Naive thymus-derived CD4-positive, alpha-beta T cell (primary cell): ENCODE measurements at regions not wholly inside any gene's neighbourhood (a gene's known extent, or its start where the extent isn't known, plus 50 kb on each side); places are given as distances from the start of the nearest gene placed in this dataset.

Experiments used
- ATAC-seq: fragments of 150-1000 bp; cut with Tn5 transposase; 2 replicates; pipeline ENCODE4 v1.10.0; 2021; ENCODE audit warnings: mild to moderate bottlenecking, moderate library complexity
- CTCF ChIA-PET: fragments of 350-600 bp; sonication (Branson Sonifier 250); formaldehyde crosslinking; loops from one replicate; lab custom pipeline; 2021; ENCODE audit warnings: antibody characterized with exemption; lab: Charles Lee
- POLR2A ChIA-PET: fragments of 350-600 bp; sonication (Branson Sonifier 250); formaldehyde crosslinking; loops from one replicate; lab custom pipeline; 2021; ENCODE audit warnings: antibody characterized with exemption, inconsistent platforms; lab: Charles Lee
- DNase-seq, 9 donors: peaks; one replicate each; pipeline versions ENCODE4 v3.0.0 to v3.0.0-alpha.2; 2020 to 2022; ENCODE audit warnings: mixed read lengths in 1 of 9
- H3K27ac ChIP-seq: one replicate; pipeline ENCODE4 v1.7.0; 2013; ENCODE audit warnings: mild to moderate bottlenecking, low read depth, low read length, moderate library complexity
- H3K27me3 ChIP-seq, 2 donors: one replicate each; pipeline ENCODE4 v1.7.0; 2013; ENCODE audit warnings: low read length in 2 of 2, mild to moderate bottlenecking in 2 of 2, moderate library complexity in 2 of 2; ENCODE audit not compliant: control insufficient read depth in 2 of 2, insufficient read depth in 2 of 2
- H3K36me3 ChIP-seq, 3 experiments: 1 replicate in 2 of 3; 2 replicates in 1 of 3; pipeline ENCODE4 v1.7.0; 2013; ENCODE audit warnings: low read length in 3 of 3, mild to moderate bottlenecking in 3 of 3, moderate library complexity in 1 of 3; ENCODE audit not compliant: insufficient read depth in 3 of 3, control insufficient read depth in 2 of 3
- H3K4me1 ChIP-seq, 2 donors: one replicate each; pipeline ENCODE4 v1.7.0; 2013; ENCODE audit warnings: low read length in 2 of 2, mild to moderate bottlenecking in 2 of 2, moderate library complexity in 1 of 2; ENCODE audit not compliant: control insufficient read depth in 2 of 2, insufficient read depth in 2 of 2
- H3K4me3 ChIP-seq: 2 replicates; pipeline ENCODE4 v1.7.0; 2013; ENCODE audit warnings: mild to moderate bottlenecking, low read length
- H3K9me3 ChIP-seq, 3 experiments: 1 replicate in 2 of 3; 2 replicates in 1 of 3; pipeline ENCODE4 v1.7.0; 2013; ENCODE audit warnings: low read length in 3 of 3; ENCODE audit not compliant: control insufficient read depth in 2 of 3
- H3K27ac Mint-ChIP-seq, 9 donors: one replicate each; pipeline ENCODE4 v1.8.0; 2020 to 2022; ENCODE audit warnings: mixed read lengths in 9 of 9, mild to moderate bottlenecking in 8 of 9, moderate library complexity in 5 of 9, inconsistent platforms in 2 of 9
- H3K27me3 Mint-ChIP-seq, 5 donors: one replicate each; pipeline ENCODE4 v1.8.0; 2021 to 2022; ENCODE audit warnings: mixed read lengths in 5 of 5, mild to moderate bottlenecking in 1 of 5
- H3K36me3 Mint-ChIP-seq, 5 donors: one replicate each; pipeline ENCODE4 v1.8.0; 2020 to 2022; ENCODE audit warnings: mixed read lengths in 5 of 5, mild to moderate bottlenecking in 3 of 5, inconsistent platforms in 1 of 5
- H3K4me1 Mint-ChIP-seq, 7 donors: one replicate each; pipeline ENCODE4 v1.8.0; 2020 to 2022; ENCODE audit warnings: mixed read lengths in 7 of 7, mild to moderate bottlenecking in 3 of 7, inconsistent platforms in 1 of 7
- H3K4me3 Mint-ChIP-seq, 10 donors: one replicate each; pipeline ENCODE4 v1.8.0; 2020 to 2022; ENCODE audit warnings: mild to moderate bottlenecking in 10 of 10, mixed read lengths in 10 of 10, moderate library complexity in 6 of 10, inconsistent platforms in 2 of 10
- H3K9me3 Mint-ChIP-seq, 11 donors: one replicate each; pipeline ENCODE4 v1.8.0; 2020 to 2022; ENCODE audit warnings: mixed read lengths in 11 of 11, mild to moderate bottlenecking in 4 of 11, inconsistent platforms in 1 of 11, moderate library complexity in 1 of 11
- intact Hi-C, 2 donors: fragments of 100-400 bp; cut with micrococcal nuclease; formaldehyde crosslinking; loops; one replicate each; pipeline ENCODE4 v1.15.1; 2023

- H3K9me3 Mint-ChIP-seq: peaks cover 0 to 21% (median 8%) of the 10 kb centered on the region in 11 donors
- Histone ChIP-seq H3K9me3 (peaks cover 0 to 4% (median 0%) of the 10 kb centered on the region in 3 experiments), H3K27me3 (no peaks in the 10 kb centered on the region), H3K4me1 (no peaks in the 10 kb centered on the region), H3K4me3 (no peak overlapping the region), H3K27ac (no peak overlapping the region), H3K36me3 (no peaks in the 10 kb centered on the region)
- intact Hi-C loops: no loop called here
- DNase-seq (no peak), ATAC-seq (no peak)
- no peaks in the 10 kb centered on the region for H3K4me1 Mint-ChIP-seq
- no peak overlapping the region for H3K27ac Mint-ChIP-seq
- CTCF ChIA-PET: no interaction called here
- H3K36me3 Mint-ChIP-seq: no peaks in the 10 kb centered on the region
- POLR2A ChIA-PET: no interaction called here
- no peak overlapping the region for H3K4me3 Mint-ChIP-seq
- H3K27me3 Mint-ChIP-seq: peaks cover 0 to 4% (median 0%) of the 10 kb centered on the region in 5 donors
These were observed 736.1 kb downstream of the DOK5 start for GRCh38 chr20:55211481-55211880.

GRCh38 chr20:55205665-55206064 is 730.3 kb downstream of the DOK5 start:
- no peaks in the 10 kb centered on the region for H3K4me1 ChIP-seq
- no peak overlapping the region for H3K27ac ChIP-seq
- Mint-ChIP-seq H3K4me3 (no peak overlapping the region), H3K27ac (no peak overlapping the region), H3K36me3 (no peaks in the 10 kb centered on the region), H3K9me3 (peaks cover 0 to 21% (median 8%) of the 10 kb centered on the region in 11 donors), H3K4me1 (no peaks in the 10 kb centered on the region), H3K27me3 (peaks cover 0 to 4% (median 0%) of the 10 kb centered on the region in 5 donors)
- ChIA-PET CTCF (no interaction called here), POLR2A (no interaction called here)
- intact Hi-C loops: loop anchor here in 1 of 2 donors (10.0 kb wide), 1 partner anchor 69 kb away; no protein-coding TSS in a partner anchor
- H3K9me3 ChIP-seq: peaks cover 0 to 4% (median 0%) of the 10 kb centered on the region in 3 experiments
- no peaks in the 10 kb centered on the region for H3K36me3 ChIP-seq
- H3K4me3 ChIP-seq: no peak overlapping the region
- ATAC-seq (no peak), DNase-seq (no peak)
- no peaks in the 10 kb centered on the region for H3K27me3 ChIP-seq

- ATAC-seq: no peak
- Mint-ChIP-seq H3K27me3 (no peaks in the 10 kb centered on the region), H3K4me3 (no peak overlapping the region), H3K36me3 (no peaks in the 10 kb centered on the region), H3K9me3 (peaks cover 0 to 27% (median 4%) of the 10 kb centered on the region in 11 donors), H3K4me1 (no peaks in the 10 kb centered on the region), H3K27ac (no peak overlapping the region)
- H3K36me3 ChIP-seq: no peaks in the 10 kb centered on the region
- no peaks in the 10 kb centered on the region for H3K4me1 ChIP-seq
- no peak for DNase-seq
- no peak overlapping the region for H3K27ac ChIP-seq
- POLR2A ChIA-PET: no interaction called here
- no peak overlapping the region for H3K4me3 ChIP-seq
- no peaks in the 10 kb centered on the region for H3K27me3 ChIP-seq
- intact Hi-C loops: loop anchor here in 1 of 2 donors (10.0 kb wide), 1 partner anchor 74 kb away; no protein-coding TSS in a partner anchor
- CTCF ChIA-PET: no interaction called here
- H3K9me3 ChIP-seq: no peaks in the 10 kb centered on the region
These were observed 724.9 kb downstream of the DOK5 start for GRCh38 chr20:55200317-55200716.

GRCh38 chr20:55194947-55195346 is 719.6 kb downstream of the DOK5 start:
- no peaks in the 10 kb centered on the region for H3K4me1 ChIP-seq
- ChIA-PET CTCF (no interaction called here), POLR2A (no interaction called here)
- H3K4me1 Mint-ChIP-seq: no peaks in the 10 kb centered on the region
- no peaks in the 10 kb centered on the region for H3K27me3 Mint-ChIP-seq
- no peak overlapping the region for H3K27ac ChIP-seq
- no peak overlapping the region for H3K4me3 ChIP-seq
- H3K36me3 ChIP-seq: no peaks in the 10 kb centered on the region
- DNase-seq (no peak), ATAC-seq (no peak)
- intact Hi-C loops: no loop called here
- no peak overlapping the region for H3K27ac Mint-ChIP-seq
- H3K9me3 Mint-ChIP-seq: peaks cover 0 to 14% (median 3%) of the 10 kb centered on the region in 11 donors
- H3K9me3 ChIP-seq: no peaks in the 10 kb centered on the region
- peaks cover 0 to 3% (median 0%) of the 10 kb centered on the region in 5 donors for H3K36me3 Mint-ChIP-seq
- no peak overlapping the region for H3K4me3 Mint-ChIP-seq
- H3K27me3 ChIP-seq: no peaks in the 10 kb centered on the region

- H3K4me1 ChIP-seq: no peaks in the 10 kb centered on the region
- Mint-ChIP-seq H3K4me1 (no peaks in the 10 kb centered on the region), H3K36me3 (peaks cover 0 to 5% (median 0%) of the 10 kb centered on the region in 5 donors), H3K4me3 (no peak overlapping the region), H3K9me3 (peaks cover 5 to 18% (median 14%) of the 10 kb centered on the region in 11 donors), H3K27ac (no peak overlapping the region), H3K27me3 (no peaks in the 10 kb centered on the region)
- ChIA-PET POLR2A (no interaction called here), CTCF (no interaction called here)
- intact Hi-C loops: no loop called here
- DNase-seq: no peak
- H3K27ac ChIP-seq: no peak overlapping the region
- H3K9me3 ChIP-seq: no peaks in the 10 kb centered on the region
- H3K4me3 ChIP-seq: no peak overlapping the region
- ATAC-seq: no peak
- H3K27me3 ChIP-seq: no peaks in the 10 kb centered on the region
- no peaks in the 10 kb centered on the region for H3K36me3 ChIP-seq
These were observed 710.8 kb downstream of the DOK5 start for GRCh38 chr20:55186228-55186627.

GRCh38 chr20:55175081-55175480 is 699.7 kb downstream of the DOK5 start:
- ATAC-seq (no peak), DNase-seq (no peak)
- peaks cover 0 to 19% (median 16%) of the 10 kb centered on the region in 11 donors for H3K9me3 Mint-ChIP-seq
- Histone ChIP-seq H3K9me3 (peaks cover 0 to 6% (median 0%) of the 10 kb centered on the region in 3 experiments), H3K4me1 (no peaks in the 10 kb centered on the region), H3K36me3 (no peaks in the 10 kb centered on the region), H3K4me3 (no peak overlapping the region), H3K27me3 (no peaks in the 10 kb centered on the region), H3K27ac (no peak overlapping the region)
- ChIA-PET POLR2A (no interaction called here), CTCF (no interaction called here)
- no peak overlapping the region for H3K4me3 Mint-ChIP-seq
- no peaks in the 10 kb centered on the region for H3K4me1 Mint-ChIP-seq
- no peak overlapping the region for H3K27ac Mint-ChIP-seq
- intact Hi-C loops: no loop called here
- H3K36me3 Mint-ChIP-seq: peaks cover 0 to 4% (median 0%) of the 10 kb centered on the region in 5 donors
- no peaks in the 10 kb centered on the region for H3K27me3 Mint-ChIP-seq

GRCh38 chr20:55174635-55175034 is 699.2 kb downstream of the DOK5 start:
- no peaks in the 10 kb centered on the region for H3K4me1 ChIP-seq
- intact Hi-C loops: no loop called here
- H3K36me3 ChIP-seq: no peaks in the 10 kb centered on the region
- Mint-ChIP-seq H3K4me3 (no peak overlapping the region), H3K27ac (no peak overlapping the region), H3K36me3 (no peaks in the 10 kb centered on the region), H3K9me3 (peaks cover 0 to 16% (median 13%) of the 10 kb centered on the region in 11 donors), H3K4me1 (no peaks in the 10 kb centered on the region), H3K27me3 (no peaks in the 10 kb centered on the region)
- ChIA-PET POLR2A (no interaction called here), CTCF (no interaction called here)
- no peak overlapping the region for H3K4me3 ChIP-seq
- no peak overlapping the region for H3K27ac ChIP-seq
- no peaks in the 10 kb centered on the region for H3K27me3 ChIP-seq
- peaks cover 0 to 3% (median 0%) of the 10 kb centered on the region in 3 experiments for H3K9me3 ChIP-seq
- DNase-seq (no peak), ATAC-seq (no peak)
